ENCODE measurements at regions not wholly inside any gene's neighbourhood (a gene's known extent, or its start where the extent isn't known, plus 50 kb on each side); places are given as distances from the start of the nearest gene placed in this dataset.
"Not testable (repeated sequence)": the region's sequence is repeated elsewhere in the genome, so short reads cannot be mapped to it uniquely, and the experiment has no call there.

GRCh38 chr22:22730655-22731373 lies 86.4 kb downstream of the GGTLC2 start:
- no peak for TF ChIP-seq CTCF (IDR thresholded peaks at IDR 0.05; ENCODE audit: borderline replicate concordance, control extremely low read depth, extremely low read depth, insufficient read depth, missing control alignments)

GRCh38 chr22:22731374-22731676 lies 86.9 kb downstream of the GGTLC2 start:
- no peak for DNase-seq (ENCODE audit: low spot score)
- no peak for TF ChIP-seq CTCF (IDR thresholded peaks at IDR 0.05; ENCODE audit: borderline replicate concordance, control extremely low read depth, extremely low read depth, insufficient read depth, missing control alignments)
- in situ Hi-C loops (cut with MboI; ENCODE audit: low sequenced_read_pairs, unreplicated experiment), result no loop called here

More at GRCh38 chr22:22730655-22731373, 86.4 kb downstream of the GGTLC2 start:
- DNase-seq (ENCODE audit: low spot score), result no peak
- in situ Hi-C loops (cut with MboI; ENCODE audit: low sequenced_read_pairs, unreplicated experiment), result no loop called here

- DNase-seq (ENCODE audit: low spot score); in situ Hi-C loops (cut with MboI; ENCODE audit: low sequenced_read_pairs, unreplicated experiment): not testable (repeated sequence)
These were observed 88.6 kb downstream of the GGTLC2 start for GRCh38 chr22:22733006-22733405.

GRCh38 chr22:22733881-22734373 lies 89.5 kb downstream of the GGTLC2 start:
- in situ Hi-C loops (cut with MboI; ENCODE audit: low sequenced_read_pairs, unreplicated experiment), result no loop called here
- no peak for DNase-seq (ENCODE audit: low spot score)
- no peak for TF ChIP-seq CTCF (IDR thresholded peaks at IDR 0.05; ENCODE audit: borderline replicate concordance, control extremely low read depth, extremely low read depth, insufficient read depth, missing control alignments)

GRCh38 chr22:22734395-22735272 lies 90.2 kb downstream of the GGTLC2 start:
- DNase-seq (ENCODE audit: low spot score); in situ Hi-C loops (cut with MboI; ENCODE audit: low sequenced_read_pairs, unreplicated experiment): not testable (repeated sequence)

GRCh38 chr22:22735276-22735675 lies 90.9 kb downstream of the GGTLC2 start:
- in situ Hi-C loops (cut with MboI; ENCODE audit: low sequenced_read_pairs, unreplicated experiment), result not testable (repeated sequence)

GRCh38 chr22:22735695-22736611 lies 91.5 kb downstream of the GGTLC2 start:
- no peak for DNase-seq (ENCODE audit: low spot score)
- in situ Hi-C loops (cut with MboI; ENCODE audit: low sequenced_read_pairs, unreplicated experiment), result no loop called here
- TF ChIP-seq CTCF (IDR thresholded peaks at IDR 0.05; ENCODE audit: borderline replicate concordance, control extremely low read depth, extremely low read depth, insufficient read depth, missing control alignments), result no peak

More at GRCh38 chr22:22735276-22735675, 90.9 kb downstream of the GGTLC2 start:
- DNase-seq (ENCODE audit: low spot score), result not testable (repeated sequence)

Data from GM13976 (cell line).